ENCODE measurements at regions not wholly inside any gene's neighbourhood (a gene's known extent, or its start where the extent isn't known, plus 50 kb on each side); places are given as distances from the start of the nearest gene placed in this dataset.

- no peak for TF ChIP-seq POLR2A (IDR thresholded peaks at IDR 0.05)
- TF ChIP-seq CTCF (IDR thresholded peaks at IDR 0.05) = no peak
These were observed 183.7 kb upstream of the LMCD1 start for GRCh38 chr3:8317661-8318649.
